BJ (cell line): ENCODE measurements at regions not wholly inside any gene's neighbourhood (a gene's known extent, or its start where the extent isn't known, plus 50 kb on each side); places are given as distances from the start of the nearest gene placed in this dataset.

Source experiments
- CTCF ChIA-PET: fragments of 350-600 bp; formaldehyde crosslinking; extraction: SDS; loops from one replicate; lab custom pipeline; 2021; ENCODE audit warnings: antibody characterized with exemption, inconsistent platforms; lab: Yijun Ruan, JAX
- POLR2A ChIA-PET: fragments of 300-600 bp; sonication (Branson Sonifier 250); formaldehyde crosslinking; extraction: SDS; loops from one replicate; lab custom pipeline; 2021; ENCODE audit warnings: antibody characterized with exemption; lab: Charles Lee
- DNase-seq: peaks from one replicate; pipeline ENCODE4 v3.0.0-alpha.2; 2011; ENCODE audit warnings: low read depth
- H3K27me3 ChIP-seq: 2 replicates; pipeline ENCODE4 v1.6.0; 2011; ENCODE audit warnings: low read length; ENCODE audit not compliant: control insufficient read depth, insufficient read depth
- H3K36me3 ChIP-seq: 2 replicates; pipeline ENCODE4 v1.5.1; 2011; ENCODE audit warnings: low read length; ENCODE audit not compliant: control insufficient read depth, insufficient read depth
- H3K4me3 ChIP-seq: 2 replicates; pipeline ENCODE4 v1.5.1; 2011; ENCODE audit warnings: low read depth, mild to moderate bottlenecking, control low read depth, low read length
- CTCF ChIP-seq: IDR thresholded peaks from 2 replicates; pipeline ENCODE4 v1.5.1; 2011; ENCODE audit warnings: low read depth, mild to moderate bottlenecking, control low read depth, inconsistent platforms, low read length, moderate library complexity; ENCODE audit not compliant: insufficient read depth

GRCh38 chr2:150552041-150552820 is 64.8 kb upstream of the RND3 start:
- Histone ChIP-seq H3K4me3 (no peak overlapping the region), H3K27me3 (no peaks in the 10 kb centered on the region), H3K36me3 (no peaks in the 10 kb centered on the region)
- DNase-seq: no peak
- CTCF ChIA-PET: interaction anchor here (0.6 kb wide), 1 partner anchor 459 kb away, joined by 3 read pairs; no protein-coding TSS in a partner anchor
- POLR2A ChIA-PET: no interaction called here
- no peak for TF ChIP-seq CTCF

GRCh38 chr2:150549381-150549780 is 61.9 kb upstream of the RND3 start:
- ChIA-PET POLR2A (no interaction called here), CTCF (interaction anchor here (1.3 to 1.9 kb wide), 3 partner anchors 9 to 20 kb away, joined by 4 to 8 read pairs (median 6); no protein-coding TSS in a partner anchor)
- no peaks in the 10 kb centered on the region for H3K27me3 ChIP-seq
- TF ChIP-seq CTCF: no peak
- no peak for DNase-seq
- no peak overlapping the region for H3K4me3 ChIP-seq
- no peaks in the 10 kb centered on the region for H3K36me3 ChIP-seq

- TF ChIP-seq CTCF: peak; percentile 57
- H3K4me3 ChIP-seq: no peak overlapping the region
- CTCF ChIA-PET: interaction anchor here (0.7 to 1.9 kb wide), 7 partner anchors 9 to 28 kb away, joined by 3 to 8 read pairs (median 4); no protein-coding TSS in a partner anchor
- no peaks in the 10 kb centered on the region for H3K36me3 ChIP-seq
- POLR2A ChIA-PET: interaction anchor here (0.5 kb wide), 1 partner anchor 10 kb away, joined by 3 read pairs; no protein-coding TSS in a partner anchor
- no peak for DNase-seq
- H3K27me3 ChIP-seq: no peaks in the 10 kb centered on the region
Observed at GRCh38 chr2:150548527-150548926, 61.1 kb upstream of the RND3 start.

DNA sequence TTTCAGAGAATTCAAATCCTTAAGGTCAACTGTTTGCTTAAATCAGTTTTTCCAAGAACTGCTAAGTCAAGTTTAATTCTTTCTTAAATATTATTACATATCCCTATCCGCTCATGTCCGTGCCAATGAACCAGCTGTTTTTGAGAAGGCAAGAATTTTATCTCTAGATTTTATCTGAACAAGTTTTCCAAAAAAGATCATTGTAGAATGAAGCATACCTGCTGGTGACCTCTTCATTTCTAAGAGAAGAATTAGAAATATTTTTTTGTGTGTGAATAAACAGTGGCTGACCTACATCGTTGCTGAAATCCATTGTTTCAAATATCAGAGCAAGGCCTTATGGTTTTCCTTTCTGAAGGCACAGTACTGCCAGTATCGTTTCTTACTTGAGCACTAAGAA is 58.4 kb upstream of the RND3 start:
- no peak for DNase-seq
- no peak for TF ChIP-seq CTCF

GRCh38 chr2:150544731-150545130 is 57.3 kb upstream of the RND3 start:
- Histone ChIP-seq H3K36me3 (no peaks in the 10 kb centered on the region), H3K27me3 (no peaks in the 10 kb centered on the region), H3K4me3 (no peak overlapping the region)
- no peak for TF ChIP-seq CTCF
- ChIA-PET CTCF (interaction anchor here (0.7 to 1.0 kb wide), 2 partner anchors 11 to 56 kb away, joined by 3 read pairs; no protein-coding TSS in a partner anchor), POLR2A (no interaction called here)
- DNase-seq: no peak

More for the DNA sequence above, 58.4 kb upstream of the RND3 start:
- ChIA-PET CTCF (no interaction called here), POLR2A (no interaction called here)
- Histone ChIP-seq H3K27me3 (no peaks in the 10 kb centered on the region), H3K36me3 (no peaks in the 10 kb centered on the region), H3K4me3 (no peak overlapping the region)
